Cerebellar nuclear complex (tissue), 1 donor: ENCODE measurements at regions not wholly inside any gene's neighbourhood (a gene's known extent, or its start where the extent isn't known, plus 50 kb on each side); places are given as distances from the start of the nearest gene placed in this dataset.

Experiments used
- DNase-seq, 2 experiments: peaks; one replicate each; lab custom pipeline; 2025; lab: John Stamatoyannopoulos, UW

- DNase-seq = no peak
These were observed 964.3 kb upstream of the TENM3 start for GRCh38 chr4:181278941-181279340.

GRCh38 chr4:181281451-181281850 is 961.8 kb upstream of the TENM3 start:
- no peak for DNase-seq

- no peak for DNase-seq
These were observed 954.0 kb upstream of the TENM3 start for GRCh38 chr4:181289198-181289597.

GRCh38 chr4:181291615-181292014 is 951.6 kb upstream of the TENM3 start:
- DNase-seq = no peak

GRCh38 chr4:181293014-181293413 is 950.2 kb upstream of the TENM3 start:
- DNase-seq = no peak

GRCh38 chr4:181293541-181293940 is 949.7 kb upstream of the TENM3 start:
- no peak for DNase-seq

- no peak for DNase-seq
These were observed 948.8 kb upstream of the TENM3 start for GRCh38 chr4:181294421-181294820.

- no peak for DNase-seq
These were observed 941.2 kb upstream of the TENM3 start for GRCh38 chr4:181301735-181302710.

GRCh38 chr4:181307824-181308223 is 935.4 kb upstream of the TENM3 start:
- DNase-seq = no peak

GRCh38 chr4:181308476-181309312 is 934.5 kb upstream of the TENM3 start:
- no peak for DNase-seq

- no peak for DNase-seq
These were observed 931.1 kb upstream of the TENM3 start for GRCh38 chr4:181312066-181312465.

GRCh38 chr4:181319629-181320028 is 923.6 kb upstream of the TENM3 start:
- DNase-seq = no peak

- DNase-seq = no peak
These were observed 920.1 kb upstream of the TENM3 start for GRCh38 chr4:181323061-181323460.

GRCh38 chr4:181330654-181331201 is 912.5 kb upstream of the TENM3 start:
- no peak for DNase-seq

- DNase-seq = no peak
These were observed 912.0 kb upstream of the TENM3 start for GRCh38 chr4:181331214-181331613.

GRCh38 chr4:181345931-181346330 is 897.3 kb upstream of the TENM3 start:
- DNase-seq = no peak

GRCh38 chr4:181350615-181351415 is 892.4 kb upstream of the TENM3 start:
- no peak for DNase-seq

- no peak for DNase-seq
These were observed 878.7 kb upstream of the TENM3 start for GRCh38 chr4:181364504-181364903.

- DNase-seq = no peak
These were observed 877.5 kb upstream of the TENM3 start for GRCh38 chr4:181365671-181366070.

- DNase-seq = no peak
These were observed 871.2 kb upstream of the TENM3 start for GRCh38 chr4:181372014-181372413.

GRCh38 chr4:181376058-181376457 is 867.1 kb upstream of the TENM3 start:
- DNase-seq = no peak

GRCh38 chr4:181388061-181388460 is 855.1 kb upstream of the TENM3 start:
- no peak for DNase-seq
